ENCODE measurements at regions not wholly inside any gene's neighbourhood (a gene's known extent, or its start where the extent isn't known, plus 50 kb on each side); places are given as distances from the start of the nearest gene placed in this dataset.

DNA sequence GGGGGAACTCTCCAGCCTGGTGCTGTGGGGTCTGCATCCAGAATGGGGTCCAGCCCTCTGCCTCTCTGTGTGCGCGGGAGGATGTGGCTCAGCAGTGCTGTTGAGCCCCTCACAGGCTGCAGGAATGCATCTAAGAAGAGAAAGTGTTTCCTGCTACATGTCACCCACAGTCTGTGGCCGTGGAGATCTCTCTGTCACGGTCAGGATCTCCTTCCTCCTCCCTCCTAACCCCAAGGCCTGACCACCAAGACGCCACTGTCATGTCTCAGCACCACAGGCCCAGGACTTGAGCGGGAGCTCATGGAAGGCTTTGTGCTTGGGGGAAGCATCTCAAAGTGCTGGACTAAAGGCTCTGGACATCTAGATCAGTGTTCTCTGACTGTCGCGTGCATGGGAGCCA, 90.1 kb downstream of the SREK1 start:
- TF ChIP-seq, protein P1, sequence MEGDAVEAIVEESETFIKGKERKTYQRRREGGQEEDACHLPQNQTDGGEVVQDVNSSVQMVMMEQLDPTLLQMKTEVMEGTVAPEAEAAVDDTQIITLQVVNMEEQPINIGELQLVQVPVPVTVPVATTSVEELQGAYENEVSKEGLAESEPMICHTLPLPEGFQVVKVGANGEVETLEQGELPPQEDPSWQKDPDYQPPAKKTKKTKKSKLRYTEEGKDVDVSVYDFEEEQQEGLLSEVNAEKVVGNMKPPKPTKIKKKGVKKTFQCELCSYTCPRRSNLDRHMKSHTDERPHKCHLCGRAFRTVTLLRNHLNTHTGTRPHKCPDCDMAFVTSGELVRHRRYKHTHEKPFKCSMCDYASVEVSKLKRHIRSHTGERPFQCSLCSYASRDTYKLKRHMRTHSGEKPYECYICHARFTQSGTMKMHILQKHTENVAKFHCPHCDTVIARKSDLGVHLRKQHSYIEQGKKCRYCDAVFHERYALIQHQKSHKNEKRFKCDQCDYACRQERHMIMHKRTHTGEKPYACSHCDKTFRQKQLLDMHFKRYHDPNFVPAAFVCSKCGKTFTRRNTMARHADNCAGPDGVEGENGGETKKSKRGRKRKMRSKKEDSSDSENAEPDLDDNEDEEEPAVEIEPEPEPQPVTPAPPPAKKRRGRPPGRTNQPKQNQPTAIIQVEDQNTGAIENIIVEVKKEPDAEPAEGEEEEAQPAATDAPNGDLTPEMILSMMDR (IDR thresholded peaks at IDR 0.05; ENCODE audit: low read depth, low read length, missing control alignments) = no peak
- H3K4me3 ChIP-seq (ENCODE audit: low read depth, low read length) = no peak overlapping the region
- in situ Hi-C loops (cut with HindIII; ENCODE audit: low sequenced_read_pairs) = no loop called here
- no peak for DNase-seq (ENCODE audit: low read depth)

DNA sequence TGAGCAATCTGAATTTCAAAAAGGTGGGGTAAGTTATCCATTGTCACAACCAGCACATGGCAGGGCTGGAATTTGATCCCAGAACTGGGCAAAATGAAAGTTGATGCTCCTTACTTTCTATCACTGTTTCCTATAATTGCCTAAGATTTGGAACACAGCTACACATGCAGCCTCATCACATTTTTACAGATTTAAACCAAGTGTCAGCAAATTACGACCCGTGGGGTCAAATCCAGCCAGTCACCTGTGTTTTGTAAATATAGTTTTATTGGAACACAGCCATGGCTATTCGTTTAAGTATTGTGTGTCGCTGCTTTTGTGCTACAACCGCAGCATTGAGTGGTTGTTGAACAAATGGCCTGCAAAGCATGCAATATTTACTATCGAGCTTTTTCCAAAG, 94.3 kb downstream of the SREK1 start:
- DNase-seq (ENCODE audit: low read depth) = no peak
- TF ChIP-seq, protein P1 (IDR thresholded peaks at IDR 0.05; ENCODE audit: low read depth, low read length, missing control alignments) = no peak
- H3K4me3 ChIP-seq (ENCODE audit: low read depth, low read length) = no peak overlapping the region
- in situ Hi-C loops (cut with HindIII; ENCODE audit: low sequenced_read_pairs) = no loop called here

DNA sequence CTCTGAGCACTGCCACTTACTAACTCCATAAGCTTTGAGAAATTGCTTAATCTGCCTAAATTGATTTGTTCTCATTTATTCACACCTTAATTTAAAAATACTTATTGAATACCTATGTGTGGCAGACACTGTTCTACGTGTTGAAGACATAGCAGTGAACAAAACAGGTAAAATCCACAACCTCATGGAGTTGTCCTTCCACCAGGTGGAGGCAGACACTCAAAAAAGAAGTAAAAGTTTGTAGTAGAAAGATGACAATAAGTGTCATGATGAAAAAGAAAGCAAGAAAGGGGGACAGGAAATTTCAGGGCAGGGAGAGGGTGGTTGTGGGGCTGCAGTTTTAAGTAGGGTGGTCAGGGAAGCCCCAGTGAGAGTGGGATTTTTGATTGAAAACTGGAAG, 94.9 kb downstream of the SREK1 start:
- DNase-seq (ENCODE audit: low read depth) = no peak
- in situ Hi-C loops (cut with HindIII; ENCODE audit: low sequenced_read_pairs) = no loop called here
- no peak overlapping the region for H3K4me3 ChIP-seq (ENCODE audit: low read depth, low read length)
- TF ChIP-seq, protein P1 (IDR thresholded peaks at IDR 0.05; ENCODE audit: low read depth, low read length, missing control alignments) = peak; percentile 19

DNA sequence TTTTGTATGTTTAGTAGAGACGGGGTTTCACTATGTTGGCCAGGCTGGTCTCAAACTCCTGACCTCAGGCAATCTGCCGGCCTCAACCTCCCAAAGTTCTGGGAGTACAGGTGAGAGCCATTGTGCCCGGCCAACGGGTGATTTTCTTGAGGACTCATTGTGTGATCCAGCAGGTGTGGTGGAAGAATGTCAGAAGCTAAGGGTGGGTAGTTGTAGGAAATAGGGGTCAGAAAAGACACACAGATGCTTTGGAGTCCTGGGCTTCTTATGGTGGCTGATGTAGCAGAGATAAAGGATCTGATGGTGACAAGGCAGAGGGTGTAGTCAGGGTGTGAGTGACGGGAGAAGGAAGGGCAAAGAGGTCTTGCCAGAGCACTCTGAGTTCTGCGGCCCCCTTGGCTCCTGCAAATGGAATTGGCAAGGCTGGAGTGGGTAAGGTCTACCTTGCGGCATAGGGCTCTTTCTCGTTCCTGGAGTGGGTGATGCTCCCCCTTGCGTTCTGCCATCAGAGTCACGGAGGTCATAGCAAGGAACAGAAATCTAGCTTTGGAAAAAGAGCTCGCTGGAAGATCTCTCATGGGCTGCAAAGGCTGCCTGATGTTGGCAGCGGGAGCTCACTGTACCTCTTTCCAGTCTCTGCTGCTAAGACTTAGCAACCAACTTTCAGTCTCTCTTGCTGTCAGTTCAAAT, 97.2 kb downstream of the SREK1 start:
- in situ Hi-C loops (cut with HindIII; ENCODE audit: low sequenced_read_pairs) = no loop called here
- H3K4me3 ChIP-seq (ENCODE audit: low read depth, low read length) = no peak overlapping the region
- TF ChIP-seq, protein P1 (IDR thresholded peaks at IDR 0.05; ENCODE audit: low read depth, low read length, missing control alignments) = no peak
- no peak for DNase-seq (ENCODE audit: low read depth)

DNA sequence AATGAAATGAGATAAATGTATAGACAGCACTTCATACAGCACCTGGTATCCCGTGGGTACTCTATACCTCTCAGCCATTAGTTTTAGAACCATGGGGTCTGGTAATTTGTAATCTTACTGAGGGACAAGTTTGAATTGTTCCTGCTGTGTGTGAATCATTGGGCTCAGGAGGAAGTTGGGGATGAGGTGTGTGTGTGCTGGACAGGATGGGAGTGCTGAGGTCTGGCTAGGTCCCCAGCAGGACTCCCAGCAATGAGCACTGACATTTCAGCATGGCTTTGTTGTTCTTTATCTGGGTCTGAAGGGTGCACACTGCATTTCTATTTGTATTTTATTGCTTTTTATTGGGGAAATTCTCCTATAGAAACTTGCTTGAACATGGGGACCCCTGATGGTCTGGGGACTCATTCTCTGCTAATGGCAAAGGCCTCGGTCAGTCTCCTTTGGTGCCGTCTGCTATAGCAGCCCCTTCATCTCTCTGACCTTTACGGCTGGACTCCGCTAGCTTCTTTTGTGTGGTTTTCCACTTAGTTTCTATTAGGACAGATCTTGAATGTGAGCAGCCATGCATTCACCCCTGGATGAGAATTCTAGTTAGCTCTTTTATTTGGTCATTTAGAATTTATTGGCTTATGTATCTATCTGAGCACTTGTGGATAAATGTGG, 98.1 kb downstream of the SREK1 start:
- H3K4me3 ChIP-seq (ENCODE audit: low read depth, low read length) = no peak overlapping the region
- TF ChIP-seq, protein P1 (IDR thresholded peaks at IDR 0.05; ENCODE audit: low read depth, low read length, missing control alignments) = no peak
- peak; percentile 18 for DNase-seq (ENCODE audit: low read depth)
- in situ Hi-C loops (cut with HindIII; ENCODE audit: low sequenced_read_pairs) = no loop called here

DNA sequence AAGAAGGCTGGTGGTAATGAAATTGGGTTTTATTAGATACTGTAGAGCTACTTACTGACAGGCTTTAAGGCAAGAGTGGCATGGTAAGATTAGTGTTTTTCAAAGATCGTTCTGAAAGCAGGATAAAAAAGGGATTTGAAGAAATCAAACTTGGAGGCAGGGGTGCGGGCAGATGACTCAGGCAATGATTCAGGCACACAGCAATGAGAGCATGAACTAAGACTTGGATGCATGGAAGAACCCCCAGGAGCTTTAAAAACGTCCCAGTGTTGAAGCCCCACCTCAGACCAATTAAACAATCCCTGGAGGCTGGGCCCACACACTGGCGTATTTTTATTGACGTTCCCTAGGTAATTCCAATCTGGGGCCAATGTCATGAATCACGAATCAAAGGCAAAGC, 102.5 kb downstream of the SREK1 start:
- H3K4me3 ChIP-seq (ENCODE audit: low read depth, low read length) = no peak overlapping the region
- in situ Hi-C loops (cut with HindIII; ENCODE audit: low sequenced_read_pairs) = no loop called here
- TF ChIP-seq, protein P1 (IDR thresholded peaks at IDR 0.05; ENCODE audit: low read depth, low read length, missing control alignments) = no peak
- DNase-seq (ENCODE audit: low read depth) = peak; percentile 47
